ENCODE measurements at regions not wholly inside any gene's neighbourhood (a gene's known extent, or its start where the extent isn't known, plus 50 kb on each side); places are given as distances from the start of the nearest gene placed in this dataset.

DNA sequence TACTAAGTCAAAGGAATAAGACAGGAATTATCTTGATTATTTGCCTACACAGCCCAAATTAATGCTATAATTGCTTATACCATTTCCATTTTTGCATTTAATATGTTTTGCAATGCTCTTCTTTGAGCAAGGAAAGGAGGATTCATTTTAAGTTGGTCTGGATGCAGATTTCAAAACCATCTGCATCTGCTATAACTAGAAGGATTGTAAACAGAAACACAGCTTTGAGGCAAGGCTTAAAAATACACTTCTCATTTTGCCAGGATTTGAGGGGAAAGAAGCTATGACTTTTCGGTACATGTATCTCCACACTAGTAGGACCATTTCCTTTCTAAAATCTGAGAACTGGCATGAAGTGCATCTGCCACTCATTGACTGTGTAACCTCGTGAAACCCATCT is 95.9 kb upstream of the MTNR1B start (continued):
- TF ChIP-seq CHD7 (IDR thresholded peaks at IDR 0.05; ENCODE audit: insufficient replicate concordance, low read length) (no peak), CBX8 (IDR thresholded peaks at IDR 0.05; ENCODE audit: borderline replicate concordance, low read depth, low read length) (no peak), BRCA1 (IDR thresholded peaks at IDR 0.05; ENCODE audit: low read depth, low read length) (no peak), RXRA (IDR thresholded peaks at IDR 0.05; ENCODE audit: insufficient read depth, low read depth, low read length) (no peak)
